Activated CD4-positive, alpha-beta T cell treated with anti-CD3 and anti-CD28 coated beads for 24 hours (primary cell): ENCODE measurements at regions not wholly inside any gene's neighbourhood (a gene's known extent, or its start where the extent isn't known, plus 50 kb on each side); places are given as distances from the start of the nearest gene placed in this dataset.

Source experiments
- DNase-seq, 2 donors: peaks; one replicate each; pipeline ENCODE4 v3.0.0-alpha.2; 2020; ENCODE audit warnings: low read depth in 2 of 2

DNA sequence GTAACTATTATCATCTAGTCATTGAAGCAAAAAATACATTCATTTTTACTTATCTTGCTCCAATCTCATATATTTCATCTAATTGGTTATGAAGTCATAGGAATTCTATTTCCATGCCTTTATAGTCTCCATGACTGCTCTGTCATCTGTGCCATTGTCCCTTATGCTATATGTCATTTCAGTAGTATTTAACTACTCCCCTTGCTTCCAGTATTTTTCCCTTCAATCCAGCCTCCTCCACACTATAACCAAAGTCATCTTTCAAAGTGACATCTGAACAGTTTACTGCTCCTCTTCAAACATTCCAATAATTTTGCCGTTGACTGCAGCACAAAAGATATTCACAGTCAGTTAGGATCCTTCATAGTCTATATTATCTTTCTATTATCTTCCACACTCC lies 216.6 kb upstream of the HS3ST5 start:
- DNase-seq: no peak

DNA sequence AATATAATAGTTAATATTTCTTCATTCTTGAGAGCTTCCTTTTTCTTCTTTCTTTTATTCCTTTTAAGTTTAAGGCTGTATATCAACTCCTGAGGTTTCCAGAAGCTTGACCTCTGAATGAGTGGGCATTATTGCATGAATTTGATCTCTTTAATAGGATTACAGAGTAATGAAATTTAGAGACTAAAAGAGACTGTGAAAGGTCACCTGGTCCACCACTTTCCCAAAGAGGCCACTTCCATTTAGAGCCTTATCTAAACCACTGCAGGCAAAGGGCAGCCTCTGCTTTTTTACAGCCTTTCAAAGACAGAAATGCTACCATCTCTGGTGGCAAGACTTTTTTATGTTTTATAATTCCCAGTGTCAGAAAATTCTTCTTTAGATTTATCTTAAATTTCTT lies 215.3 kb upstream of the HS3ST5 start:
- DNase-seq: no peak

DNA sequence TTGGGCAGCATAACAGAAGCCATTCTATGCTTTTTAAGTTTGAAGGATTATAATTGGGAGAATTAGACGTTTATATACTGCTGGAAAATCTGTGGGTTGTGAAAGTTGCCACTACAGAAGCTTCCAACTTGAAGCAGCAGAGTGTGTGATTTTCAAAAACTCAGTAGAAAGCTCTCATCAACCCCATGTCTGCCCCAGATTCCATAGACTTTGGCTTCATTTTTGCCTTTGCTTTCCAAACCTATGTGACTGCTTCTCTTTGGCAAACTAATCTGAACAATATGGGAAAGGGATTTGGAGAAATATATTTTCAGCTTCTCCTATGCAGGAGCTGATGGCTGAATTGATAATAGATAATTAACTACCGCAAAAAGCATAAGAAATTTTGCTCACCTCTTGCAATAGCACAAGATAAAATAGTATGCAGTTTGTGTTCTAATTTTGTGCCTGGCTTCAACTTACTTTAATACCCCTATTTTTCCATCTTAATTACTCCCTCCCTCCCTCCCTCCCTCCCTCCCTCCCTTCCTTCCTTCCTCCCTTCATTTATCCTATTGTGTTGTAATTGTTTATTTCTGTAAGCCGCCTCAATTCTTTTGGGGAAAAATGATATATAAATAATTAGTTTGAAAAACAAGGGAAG lies 214.1 kb upstream of the HS3ST5 start:
- DNase-seq: no peak

DNA sequence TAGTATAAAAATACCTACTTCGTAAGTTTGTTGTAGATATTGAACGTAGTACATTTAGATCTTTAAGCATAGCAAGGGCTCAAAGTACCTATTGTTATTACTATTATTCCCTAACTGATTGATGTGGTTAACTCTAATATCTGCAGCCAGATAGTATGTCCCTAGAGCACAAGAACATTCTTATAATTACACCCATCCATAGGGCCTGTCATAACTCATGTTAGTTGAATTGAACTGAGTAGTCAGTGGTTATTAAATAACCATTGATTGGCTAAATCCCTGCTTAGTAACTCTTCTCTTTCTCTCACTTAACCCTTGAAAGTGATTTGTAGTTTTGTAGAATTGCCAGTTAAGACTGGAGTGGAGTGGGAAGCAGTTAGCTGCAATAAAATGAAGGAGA lies 207.5 kb upstream of the HS3ST5 start:
- DNase-seq: no peak

DNA sequence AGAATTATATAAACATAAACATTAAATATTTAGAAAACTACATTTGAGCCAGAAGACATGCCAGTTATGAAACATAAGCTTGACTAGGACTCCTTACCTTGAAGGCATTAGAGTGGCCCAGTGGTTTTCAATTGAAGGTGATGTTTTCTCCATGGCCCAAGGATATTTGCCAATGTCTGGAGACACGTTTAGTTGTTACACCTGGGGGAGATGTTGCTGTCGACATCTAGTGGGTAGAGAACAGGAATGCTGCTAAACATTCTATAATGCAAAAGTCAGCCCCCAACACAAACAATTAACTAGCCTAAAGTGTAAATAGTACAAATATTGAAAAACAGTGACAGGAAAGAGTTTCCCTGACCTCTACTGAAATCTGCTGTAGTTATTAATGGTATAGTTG lies 200.9 kb upstream of the HS3ST5 start:
- no peak for DNase-seq

DNA sequence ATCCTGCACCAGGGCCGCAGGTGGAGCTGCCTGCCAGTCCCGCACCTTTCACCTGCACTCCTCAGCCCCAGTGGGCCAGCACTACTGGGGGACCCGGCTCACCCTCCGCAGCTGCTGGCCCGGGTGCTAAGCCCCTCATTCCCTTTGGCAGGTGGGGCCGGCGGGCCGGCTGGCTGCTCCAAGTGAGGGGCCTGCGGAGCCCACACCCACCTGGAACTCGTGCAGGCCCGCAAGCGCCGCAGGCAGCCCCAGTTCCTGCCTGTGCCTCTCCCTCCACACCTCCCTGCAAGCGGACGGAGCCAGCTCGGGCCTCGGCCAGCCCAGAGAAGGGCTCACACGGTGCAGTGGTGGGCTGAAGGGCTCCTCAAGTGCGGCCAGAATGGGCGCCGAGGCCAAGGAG lies 199.0 kb upstream of the HS3ST5 start:
- no peak for DNase-seq

DNA sequence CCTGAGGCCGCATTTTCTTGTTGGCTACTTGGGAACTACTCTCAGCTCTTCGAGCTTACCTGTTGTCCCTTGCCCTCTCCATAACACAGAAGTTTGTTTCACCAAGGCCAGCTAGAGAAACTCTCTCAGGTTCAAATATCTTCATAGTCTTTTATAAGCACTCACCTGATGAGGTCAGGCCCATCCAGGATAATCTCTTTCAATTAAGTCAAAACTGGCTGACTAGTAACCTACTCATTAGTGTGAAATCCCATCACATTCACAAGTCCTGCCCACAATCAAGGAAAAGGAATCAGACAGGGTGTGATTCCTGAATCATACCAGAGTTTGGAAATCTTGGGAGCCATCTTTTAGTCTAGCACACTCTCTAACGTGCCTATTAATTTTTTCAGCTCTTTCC lies 195.2 kb upstream of the HS3ST5 start:
- no peak for DNase-seq

DNA sequence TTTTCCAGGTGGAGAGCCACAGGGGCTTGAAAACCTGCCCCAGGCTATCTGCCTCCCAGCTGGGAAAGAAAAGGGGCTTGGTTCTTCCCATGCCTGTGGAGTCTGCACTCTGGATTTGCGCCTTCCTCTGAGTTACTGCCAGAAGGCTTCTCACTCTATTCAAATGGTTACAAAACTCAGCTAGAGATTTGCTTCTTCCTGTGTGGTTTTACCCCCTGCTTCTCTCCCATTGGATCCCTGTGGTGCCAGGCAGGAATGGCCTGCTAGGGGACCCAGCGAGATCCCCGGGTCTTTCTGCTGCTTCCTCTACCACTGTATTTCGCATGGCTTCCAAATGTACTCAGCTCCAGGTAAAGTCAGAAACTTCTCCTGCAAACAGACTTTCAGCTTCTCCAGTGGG lies 192.0 kb upstream of the HS3ST5 start:
- no peak for DNase-seq

DNA sequence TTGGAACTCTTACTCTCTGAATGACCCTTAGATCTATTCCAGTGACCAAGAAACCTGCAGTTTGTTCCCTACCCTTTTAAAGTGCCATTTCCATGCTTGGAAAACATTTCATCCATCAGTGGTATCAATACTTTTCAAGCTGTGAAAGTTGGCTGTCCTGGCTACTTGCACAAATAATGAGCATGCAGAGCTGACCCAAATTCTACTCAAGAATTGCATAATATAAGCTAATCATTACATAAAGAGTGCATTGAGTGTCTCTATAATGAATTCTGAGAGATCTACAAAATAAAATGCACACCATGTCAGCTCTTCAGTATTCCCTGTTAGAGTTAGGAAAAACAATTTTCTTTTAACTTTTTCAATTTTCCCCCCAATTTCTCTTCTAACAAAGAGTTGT lies 181.3 kb upstream of the HS3ST5 start:
- DNase-seq: no peak

DNA sequence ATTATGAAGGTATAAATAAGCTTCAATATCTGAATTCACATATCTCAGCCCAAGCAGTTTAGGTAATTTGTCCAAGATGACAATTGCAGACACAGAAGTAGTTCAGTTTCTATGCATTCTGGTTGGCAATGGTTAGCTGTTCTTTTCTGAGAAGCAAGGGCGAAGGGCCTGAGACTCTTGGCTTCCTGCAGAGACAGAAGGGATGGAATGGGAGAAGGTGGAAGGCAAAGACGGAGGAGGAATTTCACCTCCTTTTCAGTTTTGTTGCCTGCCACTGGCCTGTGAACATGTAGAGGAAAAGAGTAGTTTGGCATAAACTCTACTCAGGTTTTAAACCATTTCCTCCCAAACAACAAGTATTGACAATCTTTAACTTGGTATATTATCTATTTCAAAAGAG lies 180.7 kb upstream of the HS3ST5 start:
- DNase-seq: no peak

DNA sequence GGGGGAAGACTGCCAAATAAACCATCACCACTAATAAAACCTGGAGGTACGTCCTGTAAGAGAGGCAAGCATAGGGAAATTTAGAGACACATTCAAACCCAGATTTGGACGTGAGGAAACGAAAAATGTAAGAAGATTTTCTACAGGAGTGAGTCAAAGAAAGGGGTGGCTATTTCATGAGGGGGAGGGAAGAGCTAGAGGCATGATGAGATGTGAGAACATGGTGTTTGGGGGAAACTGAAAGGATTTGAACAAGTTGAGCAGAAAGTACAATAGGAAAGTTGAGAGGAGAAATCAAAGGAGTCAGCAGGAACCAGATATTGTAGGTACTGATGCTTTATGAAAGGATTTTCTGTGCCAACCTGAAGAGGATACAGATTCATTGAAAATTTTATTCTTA lies 179.1 kb upstream of the HS3ST5 start:
- DNase-seq: no peak

DNA sequence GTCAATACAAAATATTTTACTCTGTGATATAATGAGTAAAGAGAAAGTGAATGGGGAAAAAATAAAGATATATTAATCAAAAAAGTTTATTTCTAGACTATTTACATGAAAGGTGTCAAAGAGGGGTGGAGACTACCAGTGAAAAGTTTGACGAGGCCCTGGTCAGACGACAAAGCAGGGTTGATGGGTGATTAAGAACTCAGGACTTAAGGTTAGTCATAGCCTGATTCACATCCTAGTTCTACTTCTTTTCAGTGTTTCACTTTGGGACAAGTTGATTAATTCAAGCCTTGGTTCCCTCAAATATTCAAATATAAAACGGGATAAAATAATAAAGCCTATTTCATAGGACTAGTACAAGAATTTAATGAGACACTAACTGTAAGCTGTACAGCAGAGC lies 178.2 kb upstream of the HS3ST5 start:
- no peak for DNase-seq

DNA sequence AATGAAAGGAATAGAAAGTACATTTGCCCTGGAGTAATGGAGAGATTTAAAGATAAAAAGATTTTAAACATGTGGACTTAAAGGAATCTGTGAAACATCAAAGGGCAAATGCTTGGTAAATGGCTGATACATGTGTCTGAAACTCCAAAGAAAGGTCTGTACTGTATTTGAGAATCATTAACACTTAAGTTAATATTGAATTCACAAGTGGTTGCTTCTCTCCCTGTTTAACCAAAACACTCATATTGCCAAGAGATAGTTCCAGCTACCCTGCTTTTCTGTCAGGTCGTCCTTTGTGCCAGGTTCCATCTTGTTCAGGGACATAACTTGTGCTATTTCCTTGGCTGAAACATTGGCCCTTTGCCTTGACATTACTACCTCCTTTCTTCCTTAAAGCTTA lies 171.3 kb upstream of the HS3ST5 start:
- no peak for DNase-seq

DNA sequence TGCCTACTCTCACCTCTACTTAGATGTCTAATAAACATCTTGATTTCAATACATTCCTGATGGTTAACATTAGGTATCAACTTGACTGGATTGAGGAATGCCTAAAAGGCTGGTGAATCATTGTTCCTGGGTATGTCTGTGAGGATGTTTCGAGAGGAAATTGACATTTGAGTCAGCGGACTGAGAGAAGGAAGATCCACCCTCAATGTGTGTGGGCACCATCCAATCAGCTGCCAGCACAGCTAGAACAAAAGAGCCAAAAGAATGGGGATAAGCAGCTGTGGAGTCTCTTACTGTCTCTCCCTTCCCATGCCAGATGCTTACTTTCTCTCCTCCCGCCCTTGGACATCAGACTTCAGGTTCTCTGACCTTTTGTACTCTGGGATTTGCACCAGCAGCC lies 128.6 kb upstream of the HS3ST5 start:
- DNase-seq: no peak

DNA sequence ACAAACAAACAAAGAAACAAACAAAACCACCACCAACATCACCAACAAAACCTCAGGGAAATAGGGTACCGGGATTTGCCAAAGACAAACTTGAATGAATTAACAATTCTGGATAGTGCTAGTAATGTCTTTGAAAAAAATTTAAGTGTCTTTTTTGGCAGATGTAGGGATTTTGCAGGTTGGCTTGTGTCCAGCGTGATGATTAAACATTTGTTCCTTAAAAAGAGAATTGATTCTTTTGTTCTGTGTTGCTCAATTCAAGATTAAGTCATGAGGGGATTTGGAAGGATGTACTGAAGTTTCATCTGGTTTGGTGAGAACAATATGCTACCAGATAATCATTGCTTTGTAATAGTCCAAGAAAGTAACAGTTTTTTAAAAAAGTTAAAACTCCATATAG lies 125.1 kb upstream of the HS3ST5 start:
- DNase-seq: no peak

DNA sequence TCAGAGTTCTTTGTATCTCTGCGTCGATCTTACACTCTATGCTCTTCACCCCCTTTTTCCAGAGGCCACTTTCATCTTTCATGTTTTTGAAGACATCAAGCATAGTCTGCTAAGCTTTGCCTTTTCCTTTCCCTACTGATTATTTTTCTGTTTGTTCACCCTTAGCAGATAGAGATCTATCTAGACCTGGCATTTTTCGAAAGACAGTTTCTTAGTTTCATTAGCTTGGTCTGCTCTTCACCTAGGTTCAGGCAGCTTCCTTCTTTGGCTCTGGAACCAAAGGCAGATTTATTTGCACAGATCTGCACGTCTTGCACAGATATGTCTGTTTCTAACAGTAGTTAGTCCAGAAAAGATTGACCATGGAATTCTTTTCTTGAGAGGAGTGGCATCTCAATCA lies 122.7 kb upstream of the HS3ST5 start:
- no peak for DNase-seq

DNA sequence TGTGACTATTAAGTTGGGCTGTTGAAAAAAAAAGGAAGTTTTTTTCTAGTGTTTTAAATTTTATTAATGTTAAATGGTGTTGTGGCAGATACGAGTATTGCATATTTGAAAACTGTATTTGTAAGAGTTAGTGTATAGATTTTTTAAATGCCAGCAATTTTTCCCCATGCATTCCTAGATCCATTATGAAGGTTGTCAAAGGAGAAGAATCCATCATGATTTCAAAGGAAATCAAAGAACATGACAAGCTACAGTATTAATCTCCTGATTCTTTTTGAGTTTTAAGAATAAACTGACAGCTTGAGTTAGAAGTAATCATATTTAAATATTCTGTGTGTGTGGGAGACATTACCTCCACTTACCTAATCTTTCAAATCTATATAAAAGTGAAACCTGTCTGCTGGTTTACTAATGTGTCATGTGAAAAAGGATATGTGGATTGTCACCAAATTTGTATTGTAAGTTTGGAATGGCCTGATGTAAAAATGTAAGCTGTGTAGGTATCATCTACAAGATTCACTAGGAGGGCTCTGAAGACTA lies 111.0 kb upstream of the HS3ST5 start:
- DNase-seq: no peak

DNA sequence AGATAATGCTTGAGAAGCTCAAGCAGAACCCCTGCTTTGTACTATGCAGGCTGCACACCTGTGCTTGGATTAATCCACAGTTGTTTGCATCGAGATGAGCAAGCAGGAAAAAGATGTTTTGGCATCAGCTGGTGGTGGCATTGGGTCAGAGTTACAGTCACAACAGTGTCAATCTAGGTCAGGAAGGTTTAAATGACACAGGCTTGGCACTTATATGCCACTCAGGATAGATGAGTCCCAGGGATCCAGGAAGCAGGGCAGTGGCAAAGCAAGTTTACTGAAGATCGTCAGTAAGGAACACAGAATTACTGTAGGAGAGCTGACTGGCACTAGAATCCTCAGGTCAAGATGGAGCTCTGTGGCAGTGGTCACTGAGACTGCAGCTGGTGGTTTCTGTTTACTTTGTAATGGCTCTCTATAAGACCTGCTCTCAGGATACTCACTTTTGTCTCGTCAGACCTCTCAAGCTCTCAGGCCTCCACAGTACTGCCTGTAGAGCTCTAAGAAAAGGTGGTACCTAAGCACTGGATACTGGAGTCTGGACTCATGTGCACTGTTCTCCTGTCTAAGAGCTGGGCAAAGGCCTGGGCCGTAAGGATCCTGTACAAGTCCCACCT lies 110.1 kb upstream of the HS3ST5 start:
- no peak for DNase-seq

DNA sequence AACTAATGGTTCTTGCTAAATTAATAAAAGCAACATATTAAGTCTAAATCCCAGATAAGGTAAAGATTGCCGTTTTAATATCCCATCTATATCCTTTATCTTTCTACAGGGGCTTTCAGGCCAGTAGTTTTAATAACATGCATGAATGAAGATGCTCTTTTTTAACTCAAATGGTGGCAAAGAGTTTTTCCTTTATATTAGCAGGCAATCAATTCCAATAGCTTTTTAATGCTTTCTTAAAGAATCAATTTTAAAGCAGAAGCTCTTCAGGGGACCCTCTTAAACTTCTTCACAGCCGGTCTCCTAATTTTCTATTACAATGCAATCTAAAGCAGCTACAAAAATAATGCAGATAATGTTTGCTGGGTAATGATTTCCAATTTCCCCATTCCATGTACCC lies 107.8 kb upstream of the HS3ST5 start:
- no peak for DNase-seq

DNA sequence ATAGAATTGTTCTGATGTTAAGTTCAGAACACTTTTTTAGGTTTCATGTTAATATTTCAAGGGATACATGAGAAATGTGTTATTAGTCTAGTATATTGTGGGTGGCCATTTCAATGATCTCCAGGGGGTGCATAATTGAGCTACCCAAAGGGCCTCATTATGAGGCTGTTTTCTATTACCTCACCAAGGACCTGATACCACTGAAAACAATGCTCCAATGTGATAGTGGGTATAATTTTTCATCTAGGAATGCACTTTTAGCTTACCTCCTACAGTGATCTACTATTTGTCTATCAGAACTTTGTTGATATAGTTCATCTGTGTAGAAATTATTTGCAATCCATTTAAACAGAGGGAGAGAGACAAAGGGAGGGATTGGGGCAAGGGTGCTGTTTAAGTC lies 106.8 kb upstream of the HS3ST5 start:
- DNase-seq: no peak

DNA sequence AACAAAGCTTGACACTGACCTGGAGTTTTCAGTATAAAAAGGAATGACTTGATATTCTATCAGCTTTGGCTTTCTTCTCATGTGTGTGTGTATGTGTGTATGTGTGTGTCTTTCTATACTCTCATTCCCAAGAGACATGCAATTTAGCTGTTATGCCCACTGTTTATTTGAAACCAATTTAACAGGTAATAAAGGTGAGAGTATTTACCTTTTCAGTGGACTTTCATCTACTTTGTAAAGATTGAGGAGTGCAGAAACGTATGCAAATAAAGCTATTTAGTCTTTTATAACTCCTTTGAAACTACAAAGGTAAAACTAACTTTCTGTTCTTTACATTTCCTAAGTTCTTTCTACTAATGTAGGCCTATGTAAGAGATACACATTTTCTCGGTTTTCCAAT lies 103.5 kb upstream of the HS3ST5 start:
- no peak for DNase-seq

DNA sequence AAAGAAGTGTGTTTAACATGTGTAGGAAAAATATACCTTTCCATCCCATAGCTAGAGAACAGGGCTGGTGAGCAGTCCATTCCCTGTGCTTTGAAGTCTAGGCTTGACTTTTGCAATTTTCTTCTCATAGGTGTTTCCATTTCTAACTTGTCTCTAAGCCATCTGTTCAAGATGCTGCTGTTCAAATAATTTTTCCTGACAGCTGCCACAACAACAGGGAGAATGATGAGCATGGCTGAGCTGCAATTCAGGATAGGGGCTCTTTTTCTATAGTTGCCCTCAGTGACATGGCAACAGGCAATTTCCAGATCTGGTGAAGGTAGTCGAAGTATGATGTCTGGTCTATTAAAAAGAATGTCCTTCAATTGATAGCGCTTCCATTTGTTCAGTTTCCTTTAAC lies 103.0 kb upstream of the HS3ST5 start:
- no peak for DNase-seq

DNA sequence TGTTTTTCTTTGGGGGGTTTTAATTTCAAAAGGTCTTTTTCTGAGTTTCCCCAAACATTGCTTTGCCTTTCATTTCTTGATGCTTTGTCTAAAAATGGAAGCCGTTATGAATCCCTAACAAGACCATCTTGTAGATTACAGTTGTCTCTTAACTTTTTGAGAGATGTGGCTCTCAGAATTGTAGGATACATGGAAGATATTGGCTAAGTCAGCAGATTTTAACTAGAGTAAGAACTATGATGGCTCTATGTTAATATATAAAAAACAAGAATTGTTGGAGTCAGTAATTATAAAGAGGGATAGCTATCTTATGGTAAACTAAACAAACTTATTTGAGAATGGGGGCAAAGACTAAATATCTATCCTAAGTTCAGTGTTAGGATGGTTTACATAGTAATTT lies 96.6 kb upstream of the HS3ST5 start:
- no peak for DNase-seq

DNA sequence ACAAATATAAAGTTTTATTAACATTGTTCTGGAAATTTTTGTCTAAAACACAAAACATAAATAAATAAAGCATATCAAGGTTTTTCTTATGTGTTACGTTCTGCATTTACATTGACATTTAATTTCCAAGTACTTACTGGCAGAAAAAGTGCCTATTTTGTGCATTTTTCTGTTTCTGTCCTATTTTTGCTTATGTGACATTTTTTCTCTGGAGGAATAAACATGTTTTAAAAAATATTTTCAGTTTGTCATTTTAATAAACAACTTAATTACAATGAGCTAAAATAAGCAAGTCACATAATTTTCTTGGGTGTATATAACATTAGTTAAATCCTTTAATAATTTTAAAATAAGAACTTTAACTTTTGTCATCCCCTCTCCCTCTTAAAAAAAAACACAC lies 94.4 kb upstream of the HS3ST5 start:
- DNase-seq: no peak
